DND-41 (cell line): ENCODE measurements at regions not wholly inside any gene's neighbourhood (a gene's known extent, or its start where the extent isn't known, plus 50 kb on each side); places are given as distances from the start of the nearest gene placed in this dataset.

Experiments used
- CTCF ChIP-seq: IDR thresholded peaks from 2 replicates; pipeline ENCODE4 v1.5.1; 2012; ENCODE audit warnings: borderline replicate concordance, low read length, moderate library complexity, mild to moderate bottlenecking; ENCODE audit not compliant: poor library complexity, severe bottlenecking; ENCODE audit errors: extremely low read depth
- EZH2 ChIP-seq: IDR thresholded peaks from 3 replicates; pipeline ENCODE4 v1.6.1; 2012; ENCODE audit warnings: borderline replicate concordance, low read depth, mild to moderate bottlenecking, moderate library complexity, low read length, inconsistent platforms; ENCODE audit not compliant: severe bottlenecking

GRCh38 chr1:62993844-62994243 is 209.9 kb downstream of the ATG4C start:
- TF ChIP-seq CTCF (no peak), EZH2 (no peak)
